GM19240 (cell line): ENCODE measurements at regions not wholly inside any gene's neighbourhood (a gene's known extent, or its start where the extent isn't known, plus 50 kb on each side); places are given as distances from the start of the nearest gene placed in this dataset.
"Not testable (repeated sequence)": the region's sequence is repeated elsewhere in the genome, so short reads cannot be mapped to it uniquely, and the experiment has no call there.

ENCODE experiments used
- DNase-seq: peaks from one replicate; pipeline ENCODE4 v3.0.0; 2011; ENCODE audit warnings: low spot score; ENCODE audit not compliant: insufficient read length

DNA sequence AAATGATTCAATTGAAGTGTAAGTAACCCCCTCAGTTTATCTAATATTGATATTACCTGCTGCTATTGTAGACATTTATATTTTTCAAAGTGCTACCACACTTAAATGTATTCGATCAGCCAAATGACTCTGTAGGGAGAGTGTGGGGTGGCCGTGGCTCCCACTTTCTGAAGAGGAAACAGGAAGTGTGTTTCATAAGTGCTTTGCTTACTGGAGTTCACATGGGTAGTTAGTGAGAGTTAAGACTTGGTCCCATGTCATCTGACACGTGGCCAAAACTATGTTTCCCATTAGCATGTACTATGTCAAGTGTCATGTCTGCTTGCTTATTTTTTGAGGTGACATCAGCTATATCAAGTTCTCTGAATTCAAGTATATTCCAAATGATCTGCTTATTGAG, 308.1 kb upstream of the GATB start:
- DNase-seq = no peak

GRCh38 chr4:152065545-152065944, 304.7 kb upstream of the GATB start:
- DNase-seq = no peak

GRCh38 chr4:152064753-152065152, 303.9 kb upstream of the GATB start:
- no peak for DNase-seq

GRCh38 chr4:152064282-152064681, 303.5 kb upstream of the GATB start:
- no peak for DNase-seq

GRCh38 chr4:152063621-152064240, 302.9 kb upstream of the GATB start:
- no peak for DNase-seq

GRCh38 chr4:152062936-152063620, 302.3 kb upstream of the GATB start:
- DNase-seq = no peak

DNA sequence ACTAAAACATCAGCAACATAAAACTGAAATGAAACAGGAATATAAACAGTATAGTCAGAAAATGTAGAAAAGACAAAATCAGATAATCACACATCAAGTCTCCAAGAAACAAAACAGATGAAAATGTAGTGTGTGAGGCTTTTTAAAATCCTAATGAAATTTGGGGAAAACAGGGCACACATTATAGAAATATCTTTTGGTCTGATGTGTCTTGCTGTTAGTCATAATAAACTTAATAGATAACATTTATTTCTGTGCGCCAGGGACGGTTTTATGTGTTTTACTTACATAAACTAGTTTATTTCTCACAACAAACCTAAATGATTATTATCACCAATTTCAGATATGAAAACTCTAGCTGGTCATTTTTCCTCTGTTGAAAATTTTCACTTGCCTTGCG, 293.9 kb upstream of the GATB start:
- DNase-seq = no peak

GRCh38 chr4:152052451-152053057, 291.7 kb upstream of the GATB start:
- no peak for DNase-seq

DNA sequence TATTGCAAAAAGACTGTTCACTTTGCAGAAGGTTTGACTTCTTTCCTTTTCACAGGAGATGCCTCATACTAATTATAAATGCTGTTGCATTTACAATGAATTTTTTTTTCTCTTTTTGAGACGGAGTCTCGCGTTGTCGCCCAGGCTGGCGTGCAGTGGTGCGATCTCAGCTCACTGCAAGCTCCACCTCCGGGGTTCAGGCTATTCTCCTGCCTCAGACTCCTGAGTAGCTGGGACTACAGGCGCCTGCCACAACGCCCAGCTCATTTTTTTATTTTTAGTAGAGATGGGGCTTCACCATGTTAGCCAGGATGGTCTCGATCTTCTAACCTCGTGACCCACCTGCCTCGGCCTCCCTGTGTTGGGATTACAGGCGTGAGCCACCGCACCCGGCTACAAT, 290.5 kb upstream of the GATB start:
- not testable (repeated sequence) for DNase-seq

GRCh38 chr4:152050106-152050505, 289.3 kb upstream of the GATB start:
- no peak for DNase-seq

DNA sequence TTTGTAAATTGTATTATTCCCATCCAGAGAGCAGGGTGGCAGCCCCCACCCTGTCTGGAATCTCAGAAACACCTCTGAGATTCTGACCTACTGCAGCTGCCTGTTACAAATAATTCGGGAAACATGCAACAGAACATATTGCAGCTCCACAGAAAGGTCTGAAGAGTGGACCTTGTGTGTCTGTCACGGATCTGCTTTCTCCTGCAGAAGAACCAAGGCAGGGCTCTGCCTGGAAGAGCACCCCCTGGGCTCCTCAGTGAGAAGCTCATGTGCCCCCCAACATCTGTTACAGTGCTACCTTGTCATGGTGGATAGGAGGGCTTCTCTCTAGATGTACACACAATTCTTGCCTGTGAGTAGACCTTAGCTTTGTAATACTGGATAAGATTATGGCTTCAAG, 286.6 kb upstream of the GATB start:
- no peak for DNase-seq

DNA sequence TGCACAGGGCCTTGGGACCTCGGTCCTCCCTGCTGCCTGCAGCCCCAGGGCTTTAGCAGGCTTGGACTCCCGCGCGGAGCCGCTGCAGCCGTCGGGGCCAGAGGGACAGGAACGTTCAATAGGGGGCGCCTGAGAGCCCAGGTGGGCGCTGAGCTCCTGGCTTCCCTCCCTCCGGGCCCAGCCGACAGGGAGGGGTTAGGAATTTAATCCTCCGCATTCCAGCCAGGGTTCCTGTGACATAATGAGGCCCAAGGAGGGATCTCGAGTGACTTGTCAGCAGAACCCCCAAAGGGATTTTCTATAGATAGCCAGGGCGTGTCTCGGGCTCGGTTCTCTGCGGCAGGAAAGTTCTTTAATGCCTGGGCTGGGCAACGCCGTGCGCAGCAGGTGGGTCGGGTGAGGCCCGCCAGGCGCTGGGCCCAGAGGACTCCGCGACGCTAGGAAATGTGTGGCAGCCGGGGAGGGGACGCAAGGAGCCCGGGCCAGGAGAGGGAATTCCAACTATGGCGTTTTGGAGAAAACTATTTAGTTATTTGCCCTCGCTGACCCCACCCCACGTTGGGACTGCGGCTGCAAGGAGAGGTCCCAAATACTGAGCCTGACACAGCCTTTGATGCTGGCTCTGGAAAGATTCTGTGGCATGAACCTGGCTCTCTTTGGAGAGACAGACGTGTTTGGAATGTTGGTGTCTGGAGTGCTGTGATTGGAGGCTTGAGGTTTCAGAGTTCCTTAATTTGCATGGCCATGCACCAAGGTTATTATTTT, 285.2 kb upstream of the GATB start:
- DNase-seq = peak; percentile 15

- no peak for DNase-seq
Measured at GRCh38 chr4:152045449-152045806, 284.6 kb upstream of the GATB start.

DNA sequence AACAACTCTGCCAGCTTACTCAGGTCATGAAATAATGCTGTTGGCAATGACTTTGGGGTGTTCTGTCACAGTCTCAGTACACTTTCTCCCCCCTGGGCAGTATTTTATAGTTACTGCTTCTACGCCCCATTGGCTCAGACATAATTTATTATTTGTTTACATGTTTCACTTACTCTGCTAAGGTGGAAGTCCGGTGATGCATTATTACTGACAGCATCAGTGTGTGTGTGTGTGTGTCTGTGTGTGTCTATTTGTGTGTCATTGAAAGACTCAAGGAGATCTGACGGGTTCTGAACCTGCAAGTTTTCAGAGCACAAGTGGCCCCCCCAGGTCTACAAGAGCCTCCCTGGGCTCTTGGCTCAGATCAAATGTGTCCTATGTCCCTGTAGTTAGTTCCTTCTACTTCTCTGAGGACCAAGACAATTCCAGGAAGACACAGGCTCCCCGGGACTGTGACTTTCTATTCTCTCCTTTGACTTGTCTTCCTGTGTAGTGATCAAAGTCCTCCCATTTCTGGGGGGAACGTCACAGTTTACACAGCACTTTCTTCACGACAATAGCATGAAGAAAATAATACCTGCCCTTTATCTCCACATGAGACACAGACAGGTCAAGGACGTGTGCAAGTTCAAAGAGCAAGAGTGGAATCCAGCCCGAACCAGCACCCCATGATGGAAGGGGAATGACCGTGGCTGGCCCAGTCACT, 283.7 kb upstream of the GATB start:
- DNase-seq = no peak

- DNase-seq = no peak
Measured at GRCh38 chr4:152041295-152041694, 280.5 kb upstream of the GATB start.

GRCh38 chr4:152039691-152040090, 278.9 kb upstream of the GATB start:
- DNase-seq = no peak

- DNase-seq = no peak
Measured at GRCh38 chr4:152039023-152039481, 278.2 kb upstream of the GATB start.

DNA sequence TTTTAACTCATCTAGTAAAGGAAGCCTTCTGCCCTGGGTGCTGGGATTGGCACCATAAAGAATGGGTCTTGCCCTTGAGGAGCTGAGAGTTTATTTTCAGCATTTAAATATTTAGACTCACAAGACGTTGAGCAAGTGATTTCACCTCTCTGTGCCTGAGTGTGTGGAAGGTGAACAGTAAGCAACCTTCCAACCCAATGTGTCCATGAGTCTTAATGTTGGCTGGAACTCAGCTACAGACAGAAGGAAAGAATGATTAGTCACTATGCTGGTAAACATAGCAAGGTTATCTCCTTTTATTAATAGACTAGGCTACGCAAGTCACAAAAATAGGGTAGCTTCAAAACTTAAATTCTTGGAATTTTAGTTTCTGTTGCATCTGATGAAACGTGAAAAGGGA, 277.4 kb upstream of the GATB start:
- DNase-seq = no peak

DNA sequence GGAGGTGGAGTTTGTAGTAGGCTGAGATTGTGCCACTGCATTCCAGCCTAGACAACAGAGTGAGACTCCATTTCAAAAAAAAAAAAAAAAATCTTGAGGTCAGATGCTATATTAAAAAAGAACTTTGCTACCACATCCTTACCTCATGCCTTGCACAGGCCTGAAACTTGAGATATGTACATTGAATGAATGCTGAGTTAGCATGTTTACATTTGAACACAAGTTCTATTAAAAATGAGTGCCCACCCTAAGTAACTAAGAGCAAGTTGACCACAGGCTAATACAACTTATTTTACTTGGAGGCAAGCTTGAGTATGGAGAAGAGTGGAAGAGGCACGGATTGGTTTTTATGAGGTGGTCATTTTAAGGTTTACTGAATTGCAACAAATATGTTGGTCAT, 276.6 kb upstream of the GATB start:
- no peak for DNase-seq

GRCh38 chr4:152033621-152034020, 272.8 kb upstream of the GATB start:
- DNase-seq = no peak

GRCh38 chr4:152032722-152033131, 271.9 kb upstream of the GATB start:
- DNase-seq = no peak

GRCh38 chr4:152029631-152030030, 268.8 kb upstream of the GATB start:
- no peak for DNase-seq
